Urothelium cell line (cell line): ENCODE measurements at regions not wholly inside any gene's neighbourhood (a gene's known extent, or its start where the extent isn't known, plus 50 kb on each side); places are given as distances from the start of the nearest gene placed in this dataset.
"Not testable (repeated sequence)": the region's sequence is repeated elsewhere in the genome, so short reads cannot be mapped to it uniquely, and the experiment has no call there.

ENCODE experiments used
- DNase-seq: peaks from one replicate; pipeline ENCODE4 v3.0.0; 2011; ENCODE audit warnings: low spot score, mixed read lengths
- FAIRE-seq: peaks from 2 replicates; lab custom pipeline; 2011; peaks lifted over from hg19 to GRCh38; lab: Jason Lieb, UNC

- FAIRE-seq: no peak
- DNase-seq: no peak
Measured at GRCh38 chr2:201568217-201568820, 75.0 kb downstream of the TMEM237 start.

DNA sequence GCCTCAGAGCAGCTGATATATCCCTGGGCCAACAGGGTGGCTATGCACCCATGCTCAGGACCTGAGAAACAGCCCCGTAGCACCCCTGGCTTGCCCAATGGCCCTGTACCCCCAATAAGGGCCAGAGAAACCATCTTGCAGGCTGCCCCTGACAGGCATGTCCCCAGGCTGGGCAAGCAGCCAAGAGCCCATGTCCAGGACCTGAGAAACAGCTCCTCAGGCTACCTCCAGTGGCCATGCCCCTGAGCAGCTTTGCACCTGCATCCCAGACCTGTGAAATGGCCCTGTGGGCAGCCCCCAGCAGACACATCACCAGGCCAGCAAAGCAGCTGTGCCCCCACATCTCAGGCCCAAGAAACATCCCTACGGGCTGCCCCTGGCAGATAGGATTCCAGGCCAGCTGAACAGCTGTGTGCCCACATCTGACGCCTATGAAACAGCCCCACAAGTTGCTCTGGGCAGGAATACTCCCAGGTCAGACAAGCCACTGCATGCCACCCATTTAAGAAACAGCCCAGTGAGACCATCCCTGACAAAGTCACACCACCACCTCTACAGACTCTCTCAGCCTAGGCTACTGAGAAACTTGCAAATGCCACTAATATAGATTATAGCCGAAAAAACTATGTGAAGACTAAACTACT is 84.1 kb downstream of the TMEM237 start:
- no peak for DNase-seq
- no peak for FAIRE-seq

- DNase-seq: no peak
- no peak for FAIRE-seq
Measured at GRCh38 chr2:201558665-201559064, 84.6 kb downstream of the TMEM237 start.

DNA sequence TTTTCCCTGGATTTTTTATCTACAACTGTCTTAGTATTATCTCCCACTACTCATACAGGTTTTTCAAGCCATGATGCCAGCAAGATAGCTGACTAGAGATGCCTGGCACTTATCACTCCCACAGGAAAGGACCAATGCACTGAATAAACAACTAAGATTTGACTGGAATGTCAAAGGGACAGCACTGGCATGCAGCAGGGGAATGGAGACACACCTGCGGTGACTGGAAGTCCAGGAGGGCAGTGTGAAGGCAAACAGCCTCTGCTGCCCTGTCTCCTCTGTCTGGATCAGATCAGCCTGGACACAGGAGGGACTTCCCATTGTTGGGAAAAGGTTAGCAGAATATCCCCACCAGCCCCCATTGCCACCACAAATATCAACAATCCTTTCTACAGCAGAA is 85.1 kb downstream of the TMEM237 start:
- FAIRE-seq (no peak), DNase-seq (no peak)

DNA sequence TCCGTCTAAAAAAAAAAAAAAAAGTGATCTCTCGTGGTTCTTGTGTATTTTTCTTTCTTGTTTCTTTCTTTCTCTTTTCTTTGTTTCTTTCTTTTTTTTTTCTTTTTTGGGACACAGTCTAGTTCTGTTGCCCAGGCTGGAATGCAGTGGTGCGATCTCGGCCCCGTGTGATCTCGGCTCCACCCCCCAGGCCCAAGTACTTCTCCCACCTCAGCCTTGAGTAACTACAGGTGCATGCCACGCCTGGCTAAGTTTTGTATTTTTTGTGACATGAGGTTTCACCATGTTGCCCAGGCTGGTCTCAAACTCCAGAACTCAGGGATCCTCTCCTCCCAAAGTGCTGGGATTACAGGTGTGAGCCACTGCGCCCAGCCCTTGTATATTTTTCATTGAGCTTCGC is 91.4 kb downstream of the TMEM237 start:
- FAIRE-seq: no peak

GRCh38 chr2:201546576-201546975 is 95.0 kb downstream of the STRADB start:
- no peak for DNase-seq
- FAIRE-seq: no peak

More for the DNA sequence above, 91.4 kb downstream of the TMEM237 start:
- no peak for DNase-seq

GRCh38 chr2:201542291-201542690 is 90.8 kb downstream of the STRADB start:
- no peak for FAIRE-seq
- DNase-seq: no peak

DNA sequence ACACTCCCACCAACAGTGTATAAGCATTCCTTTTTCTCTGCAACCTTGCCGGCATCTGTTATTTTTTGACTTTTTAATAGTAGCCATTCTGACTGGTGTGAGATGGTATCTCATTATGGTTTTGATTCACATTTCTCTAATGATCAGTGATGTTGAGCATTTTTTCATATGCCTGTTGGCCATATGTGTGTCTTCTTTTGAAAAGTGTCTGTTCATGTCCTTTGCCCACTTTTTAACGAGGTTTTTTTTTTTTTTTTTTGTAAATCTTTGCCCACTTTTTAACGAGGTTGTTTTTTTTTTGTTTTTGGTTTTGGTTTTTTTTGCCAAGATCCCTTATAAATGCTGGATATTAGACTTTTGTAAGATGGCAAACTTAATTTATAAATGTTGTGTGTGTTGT is 87.7 kb downstream of the STRADB start:
- DNase-seq, FAIRE-seq: not testable (repeated sequence)

DNA sequence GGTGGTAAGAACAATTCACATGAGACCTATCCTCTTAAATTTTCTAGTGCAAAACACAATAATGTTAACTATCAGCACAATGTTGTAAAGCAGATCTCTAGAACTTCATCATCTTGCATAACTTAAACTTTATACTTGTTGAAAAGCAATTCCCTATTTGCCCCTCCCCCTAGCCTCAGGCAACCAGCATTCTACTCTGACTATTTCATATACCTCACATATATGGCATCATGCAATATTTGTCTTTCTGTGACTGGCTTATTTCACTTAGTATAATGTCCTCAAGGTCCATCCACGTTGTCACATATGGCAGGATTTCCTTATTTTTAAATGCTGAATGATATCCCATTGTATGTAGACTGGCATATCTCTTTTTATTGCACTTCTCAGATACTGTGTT is 86.5 kb downstream of the STRADB start:
- FAIRE-seq (no peak), DNase-seq (no peak)

DNA sequence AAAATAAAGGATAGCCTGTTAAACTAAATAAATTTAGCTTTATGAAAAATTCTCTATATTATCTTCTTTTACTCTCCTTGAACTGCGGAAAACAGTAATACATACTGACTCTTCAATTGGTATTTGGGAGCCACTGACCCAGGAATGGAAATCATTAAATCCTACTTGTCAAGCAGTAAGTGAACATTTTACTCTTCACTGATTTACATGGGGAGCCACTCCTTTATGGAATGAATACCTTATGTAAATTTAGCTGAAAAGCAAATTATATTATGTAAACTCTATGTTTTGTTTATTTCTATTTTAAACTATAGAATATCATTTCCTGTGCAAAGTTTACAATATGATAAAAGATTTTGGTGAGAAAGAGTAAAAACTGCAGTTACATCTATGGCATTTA is 85.2 kb downstream of the STRADB start:
- no peak for FAIRE-seq

DNA sequence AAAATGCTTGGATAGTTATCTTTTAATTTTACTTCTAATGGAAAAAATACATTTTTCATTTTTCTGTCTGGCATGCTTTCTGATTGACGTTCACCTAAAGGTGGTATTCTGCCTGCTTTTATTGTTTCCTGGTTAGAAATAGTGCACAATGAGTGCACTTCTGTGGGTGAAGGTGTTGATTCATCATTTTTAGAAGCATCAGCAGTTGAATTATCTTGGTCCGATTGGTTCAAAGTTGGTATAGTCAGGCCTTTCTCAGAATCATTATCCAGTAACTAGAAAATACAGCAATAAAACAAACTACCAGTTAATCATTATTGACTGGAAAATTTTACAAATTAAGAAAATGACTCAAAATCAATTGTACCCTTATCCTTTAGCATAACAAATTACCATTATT is 84.5 kb downstream of the STRADB start:
- no peak for DNase-seq
- FAIRE-seq: no peak

More for the DNA sequence above, 85.2 kb downstream of the STRADB start:
- DNase-seq: no peak

- peak; percentile 73 for DNase-seq
Measured at GRCh38 chr2:201532686-201533304, 81.3 kb downstream of the STRADB start.

More at GRCh38 chr2:201532686-201533304, 81.3 kb downstream of the STRADB start:
- FAIRE-seq: no peak
